H1 (cell line): ENCODE measurements at regions not wholly inside any gene's neighbourhood (a gene's known extent, or its start where the extent isn't known, plus 50 kb on each side); places are given as distances from the start of the nearest gene placed in this dataset.

Experiments used
- CTCF ChIA-PET: fragments of 300-600 bp; sonication (Branson Sonifier 250); formaldehyde crosslinking; loops from one replicate; lab custom pipeline; 2021; ENCODE audit not compliant: partially characterized antibody; lab: Charles Lee
- POLR2A ChIA-PET: fragments of 300-600 bp; sonication (Branson Sonifier 250); formaldehyde crosslinking; loops from one replicate; lab custom pipeline; 2021; ENCODE audit warnings: inconsistent platforms; ENCODE audit not compliant: partially characterized antibody; lab: Charles Lee
- DNase-seq, 2 experiments: peaks; one replicate each; pipeline versions ENCODE4 v3.0.0 to v3.0.0-alpha.2; 2010 to 2022; ENCODE audit warnings: low spot score in 2 of 2, low read depth in 1 of 2, mixed read lengths in 1 of 2
- FAIRE-seq: peaks from 2 replicates; lab custom pipeline; 2011; peaks lifted over from hg19 to GRCh38; lab: Jason Lieb, UNC
- H2AFZ ChIP-seq: 2 replicates; pipeline ENCODE4 v1.8.1; 2012; ENCODE audit warnings: low read length, inconsistent platforms
- H2AK5ac ChIP-seq: 2 replicates; pipeline ENCODE4 v1.6.1; 2013; ENCODE audit warnings: low read depth, low read length
- H2BK120ac ChIP-seq: replicated peaks from 2 replicates; pipeline ENCODE3; 2013; ENCODE audit warnings: low read depth, low read length, inconsistent platforms
- H2BK12ac ChIP-seq: 2 replicates; pipeline ENCODE4 v1.6.1; 2013; ENCODE audit warnings: low read depth, low read length
- H2BK15ac ChIP-seq: 2 replicates; pipeline ENCODE4 v1.6.1; 2013; ENCODE audit warnings: low read length
- H2BK20ac ChIP-seq: 2 replicates; pipeline ENCODE4 v1.6.1; 2013; ENCODE audit warnings: low read length
- H2BK5ac ChIP-seq: 2 replicates; pipeline ENCODE4 v1.6.1; 2013; ENCODE audit warnings: low read depth, low read length
- H3K14ac ChIP-seq: 2 replicates; pipeline ENCODE4 v1.6.1; 2013; ENCODE audit warnings: inconsistent platforms; ENCODE audit not compliant: insufficient read length
- H3K18ac ChIP-seq: 2 replicates; pipeline ENCODE4 v1.6.1; 2013; ENCODE audit warnings: low read length; ENCODE audit errors: extremely low read depth
- H3K23ac ChIP-seq: 2 replicates; pipeline ENCODE4 v1.6.1; 2013; ENCODE audit warnings: inconsistent platforms; ENCODE audit not compliant: insufficient read length
- H3K23me2 ChIP-seq: 2 replicates; pipeline ENCODE4 v1.6.1; 2013; ENCODE audit warnings: low read depth, low read length
- H3K27ac ChIP-seq: 2 replicates; pipeline ENCODE4 v1.6.1; 2011; ENCODE audit warnings: low read depth, low read length, inconsistent platforms
- H3K27me3 ChIP-seq, 4 experiments: replicated peaks in 1 of 4; 1 replicate in 1 of 4; 2 replicates in 3 of 4; pipeline versions ENCODE4 v1.6.1 to v1.8.1; 2011 to 2013; ENCODE audit warnings: low read length in 3 of 4, mild to moderate bottlenecking in 3 of 4, inconsistent platforms in 2 of 4, mixed read lengths in 2 of 4, moderate library complexity in 1 of 4; ENCODE audit not compliant: control insufficient read depth in 3 of 4, insufficient read depth in 3 of 4; ENCODE audit errors: extremely low read depth in 1 of 4
- H3K36me3 ChIP-seq, 4 experiments: 2 replicates each; pipeline versions ENCODE4 v1.6.1 to v1.8.1; 2011 to 2013; ENCODE audit warnings: mild to moderate bottlenecking in 4 of 4, low read length in 3 of 4, moderate library complexity in 2 of 4, control low read depth in 1 of 4, inconsistent platforms in 1 of 4; ENCODE audit not compliant: insufficient read depth in 4 of 4, control insufficient read depth in 2 of 4
- H3K4ac ChIP-seq: replicated peaks from 2 replicates; pipeline ENCODE3; 2013; ENCODE audit warnings: low read length, low read depth, mixed read lengths, inconsistent platforms; ENCODE audit not compliant: insufficient read length
- H3K4me1 ChIP-seq, 4 experiments: replicated peaks in 1 of 4; 1 replicate in 1 of 4; 2 replicates in 3 of 4; pipeline versions ENCODE4 v1.6.1 to v1.8.1; 2011 to 2013; ENCODE audit warnings: low read length in 3 of 4, inconsistent platforms in 2 of 4, mixed read lengths in 1 of 4; ENCODE audit not compliant: insufficient read depth in 4 of 4, control insufficient read depth in 3 of 4
- H3K4me2 ChIP-seq, 2 experiments: 2 replicates each; pipeline versions ENCODE4 v1.6.1 to v1.8.1; 2011 to 2013; ENCODE audit warnings: low read depth in 2 of 2, low read length in 2 of 2, control low read depth in 1 of 2, inconsistent platforms in 1 of 2, mild to moderate bottlenecking in 1 of 2; ENCODE audit not compliant: insufficient read depth in 1 of 2
- H3K4me3 ChIP-seq, 4 experiments: fragments of 200-600, 300-600 bp in 1 of 4; sonication (generic), shearing (Covaris generic), sonication (Bioruptor Twin) in 1 of 4; 2 replicates each; pipeline versions ENCODE4 v1.5.1 to v1.8.1; 2011 to 2016; ENCODE audit warnings: low read length in 4 of 4, low read depth in 3 of 4, control low read depth in 2 of 4, inconsistent platforms in 2 of 4, mild to moderate bottlenecking in 2 of 4, mixed read lengths in 1 of 4, moderate library complexity in 1 of 4; ENCODE audit not compliant: insufficient read depth in 2 of 4; ENCODE audit errors: extremely low read depth in 1 of 4
- H3K56ac ChIP-seq: replicated peaks from 2 replicates; pipeline ENCODE3; 2013; ENCODE audit warnings: low read depth, mild to moderate bottlenecking, mixed read lengths, low read length, inconsistent platforms; ENCODE audit not compliant: insufficient read length
- H3K79me1 ChIP-seq: 2 replicates; pipeline ENCODE4 v1.6.1; 2013; ENCODE audit warnings: low read depth, low read length, control low read depth
- H3K79me2 ChIP-seq, 2 experiments: 2 replicates each; pipeline versions ENCODE4 v1.6.1 to v1.8.1; 2012 to 2013; ENCODE audit warnings: low read length in 2 of 2, mild to moderate bottlenecking in 2 of 2, inconsistent platforms in 1 of 2; ENCODE audit not compliant: insufficient read depth in 2 of 2, control insufficient read depth in 1 of 2
- H3K9ac ChIP-seq, 4 experiments: replicated peaks in 1 of 4; 1 replicate in 1 of 4; 2 replicates in 3 of 4; pipeline versions ENCODE4 v1.6.1 to v1.8.1; 2011 to 2013; ENCODE audit warnings: low read depth in 3 of 4, low read length in 3 of 4, control low read depth in 2 of 4, mild to moderate bottlenecking in 2 of 4, moderate library complexity in 2 of 4, inconsistent platforms in 1 of 4; ENCODE audit errors: extremely low read depth in 1 of 4
- H3K9me3 ChIP-seq, 2 experiments: 2 replicates each; pipeline versions ENCODE4 v1.6.1 to v1.8.1; 2012 to 2013; ENCODE audit warnings: mild to moderate bottlenecking in 2 of 2, moderate library complexity in 2 of 2, control low read depth in 1 of 2, inconsistent platforms in 1 of 2, low read depth in 1 of 2, low read length in 1 of 2, mixed read lengths in 1 of 2; ENCODE audit not compliant: insufficient read depth in 2 of 2
- H4K20me1 ChIP-seq, 2 experiments: replicated peaks in 1 of 2; 2 replicates each; pipeline versions ENCODE3 to v1.8.1; 2011 to 2013; ENCODE audit warnings: inconsistent platforms in 2 of 2, low read length in 2 of 2, mild to moderate bottlenecking in 1 of 2; ENCODE audit not compliant: insufficient read depth in 2 of 2, control insufficient read depth in 1 of 2
- H4K5ac ChIP-seq: 2 replicates; pipeline ENCODE4 v1.6.1; 2013; ENCODE audit warnings: low read length, low read depth, mixed read lengths, inconsistent platforms; ENCODE audit not compliant: insufficient read length
- H4K8ac ChIP-seq: 2 replicates; pipeline ENCODE4 v1.8.0; 2013; ENCODE audit warnings: mild to moderate bottlenecking, moderate library complexity, low read length, inconsistent platforms; ENCODE audit not compliant: insufficient read depth; ENCODE audit errors: extremely low read depth
- H4K91ac ChIP-seq: replicated peaks from 2 replicates; pipeline ENCODE3; 2013; ENCODE audit warnings: low read length, mixed read lengths, inconsistent platforms; ENCODE audit not compliant: insufficient read length
- ASH2L ChIP-seq: fragments of 200-600, 300-600 bp; sonication (generic); IDR thresholded peaks from one replicate; pipeline ENCODE4 v1.7.1; 2017; ENCODE audit warnings: low read length
- CTBP2 ChIP-seq: IDR thresholded peaks from 2 replicates; pipeline ENCODE4 v1.7.0; 2011; ENCODE audit warnings: borderline replicate concordance, mild to moderate bottlenecking, moderate library complexity, mixed read lengths, low read length; ENCODE audit not compliant: insufficient read depth, insufficient read length
- EP300 ChIP-seq, 2 experiments: IDR thresholded peaks; 1 replicate in 1 of 2; 2 replicates in 1 of 2; pipeline ENCODE4 v1.6.1; 2011 to 2012; ENCODE audit warnings: low read depth in 2 of 2, low read length in 2 of 2, mild to moderate bottlenecking in 2 of 2, borderline replicate concordance in 1 of 2, inconsistent platforms in 1 of 2, moderate library complexity in 1 of 2
- EZH2 ChIP-seq: fragments of 200-600 bp; sonication (generic); IDR thresholded peaks from 2 replicates; pipeline ENCODE4 v1.7.1; 2012; ENCODE audit warnings: low read depth, mild to moderate bottlenecking, moderate library complexity, low read length, inconsistent platforms; ENCODE audit not compliant: severe bottlenecking
- FOSL1 ChIP-seq: IDR thresholded peaks from 2 replicates; pipeline ENCODE4 v1.6.1; 2011; ENCODE audit warnings: mild to moderate bottlenecking, low read depth, low read length, moderate library complexity; ENCODE audit not compliant: insufficient read depth
- MAFK ChIP-seq: IDR thresholded peaks from 2 replicates; pipeline ENCODE4 v1.6.1; 2012; ENCODE audit warnings: low read depth, mild to moderate bottlenecking, improper control_type of control experiment, low read length
- NRF1 ChIP-seq: IDR thresholded peaks from 2 replicates; pipeline ENCODE4 v1.6.1; 2011; ENCODE audit warnings: mild to moderate bottlenecking, low read depth, low read length, improper control_type of control experiment
- WGBS, 2 experiments: shearing (Covaris generic) in 1 of 2; methylation state at CpG; one replicate each; pipeline versions ENCODE4 v1.1.6 to v1.1.7; 2013 to 2015; ENCODE audit warnings: low lambda C conversion rate in 2 of 2, mixed read lengths in 2 of 2, inconsistent platforms in 1 of 2, low coverage in 1 of 2, missing lambda C conversion rate in 1 of 2; ENCODE audit not compliant: insufficient replicate concordance in 2 of 2, insufficient coverage in 1 of 2, insufficient read length in 1 of 2; ENCODE audit errors: extremely low coverage in 1 of 2, missing lambda C conversion rate in 1 of 2; 5-methylcytosine and 5-hydroxymethylcytosine counted together

GRCh38 chr4:156607478-156607857 is 364.1 kb downstream of the PDGFC start:
- FAIRE-seq, result no peak

More at GRCh38 chr4:156607478-156607857, 364.1 kb downstream of the PDGFC start:
- Histone ChIP-seq H2BK5ac (no peak overlapping the region), H2BK12ac (no peak overlapping the region), H3K4ac (no peak overlapping the region), H3K79me1 (no peaks in the 10 kb centered on the region), H2AK5ac (no peak overlapping the region), H2BK120ac (no peak overlapping the region), H3K4me1 (no peaks in the 10 kb centered on the region), H4K91ac (no peak overlapping the region), H3K23me2 (no peaks in the 10 kb centered on the region), H3K23ac (no peak overlapping the region), H4K5ac (no peak overlapping the region), H2BK20ac (no peak overlapping the region), H3K4me3 (no peak overlapping the region), H3K14ac (no peak overlapping the region), H3K56ac (no peak overlapping the region), H3K4me2 (no peak overlapping the region), H3K79me2 (no peaks in the 10 kb centered on the region), H2AFZ (no peak overlapping the region), H4K8ac (no peak overlapping the region), H3K27ac (no peak overlapping the region), H3K18ac (no peak overlapping the region), H3K27me3 (no peaks in the 10 kb centered on the region), H2BK15ac (no peak overlapping the region), H4K20me1 (no peaks in the 10 kb centered on the region), H3K36me3 (no peaks in the 10 kb centered on the region), H3K9me3 (no peaks in the 10 kb centered on the region), H3K9ac (no peak overlapping the region)
- TF ChIP-seq EP300 (IDR thresholded peaks at IDR 0.05; ENCODE audit: borderline replicate concordance in 1 of 2, low read depth in 2 of 2, low read length in 2 of 2), result no peak
- TF ChIP-seq CTBP2, result no peak
- TF ChIP-seq NRF1, result no peak
- TF ChIP-seq MAFK, result no peak
- TF ChIP-seq FOSL1, result no peak
- no peak for TF ChIP-seq ASH2L
- no peak for TF ChIP-seq EZH2
- POLR2A ChIA-PET, result no interaction called here
- CTCF ChIA-PET, result interaction anchor here (0.6 to 1.2 kb wide), 2 partner anchors 12 to 153 kb away, joined by 3 read pairs; no protein-coding TSS in a partner anchor
- 100% methylated on average over 1 of the region's 1 CpG; no CpG with 5 or more reads in 1 of the 2 experiments for WGBS, 2 experiments
- no peak for DNase-seq
